Endodermal cell (in vitro differentiated cells): ENCODE measurements at regions not wholly inside any gene's neighbourhood (a gene's known extent, or its start where the extent isn't known, plus 50 kb on each side); places are given as distances from the start of the nearest gene placed in this dataset.

Experiments used
- DNase-seq: peaks from one replicate; pipeline ENCODE4 v3.0.0-alpha.2; 2017
- H3K27ac ChIP-seq: 2 replicates; pipeline ENCODE4 v1.5.1; 2013; ENCODE audit warnings: mild to moderate bottlenecking, low read depth, low read length, moderate library complexity
- H3K27me3 ChIP-seq: 2 replicates; pipeline ENCODE4 v1.6.1; 2013; ENCODE audit warnings: mild to moderate bottlenecking, low read length, moderate library complexity; ENCODE audit not compliant: insufficient read depth, control insufficient read depth, poor library complexity, severe bottlenecking
- H3K36me3 ChIP-seq: 2 replicates; pipeline ENCODE4 v1.7.0; 2013; ENCODE audit warnings: mild to moderate bottlenecking, low read length, moderate library complexity; ENCODE audit not compliant: control insufficient read depth, insufficient read depth
- H3K4me1 ChIP-seq: one replicate; pipeline ENCODE4 v1.7.0; 2013; ENCODE audit warnings: low read length; ENCODE audit not compliant: control insufficient read depth, insufficient read depth
- H3K4me3 ChIP-seq: 2 replicates; pipeline ENCODE4 v1.5.1; 2013; ENCODE audit warnings: mild to moderate bottlenecking, low read length, moderate library complexity
- H3K9ac ChIP-seq: 2 replicates; pipeline ENCODE4 v1.6.1; 2013; ENCODE audit warnings: mild to moderate bottlenecking, low read length, moderate library complexity; ENCODE audit not compliant: poor library complexity, severe bottlenecking; ENCODE audit errors: extremely low read depth
- H3K9me3 ChIP-seq: 2 replicates; pipeline ENCODE4 v1.6.1; 2013; ENCODE audit warnings: mild to moderate bottlenecking, low read length, moderate library complexity; ENCODE audit not compliant: control insufficient read depth
- H3K27ac Mint-ChIP-seq: 2 replicates; pipeline ENCODE4 v1.8.0; 2020; ENCODE audit warnings: mixed read lengths
- H3K27me3 Mint-ChIP-seq: 2 replicates; pipeline ENCODE4 v1.8.0; 2021; ENCODE audit warnings: mild to moderate bottlenecking, mixed read lengths; ENCODE audit not compliant: insufficient read depth
- H3K36me3 Mint-ChIP-seq: 2 replicates; pipeline ENCODE4 v1.8.0; 2020; ENCODE audit warnings: low read depth, mixed read lengths
- H3K4me1 Mint-ChIP-seq: 2 replicates; pipeline ENCODE4 v1.8.0; 2020; ENCODE audit warnings: mixed read lengths
- H3K4me3 Mint-ChIP-seq: 2 replicates; pipeline ENCODE4 v1.8.0; 2020; ENCODE audit warnings: mild to moderate bottlenecking, moderate library complexity, mixed read lengths
- H3K9me3 Mint-ChIP-seq: 2 replicates; pipeline ENCODE4 v1.8.0; 2020; ENCODE audit warnings: mild to moderate bottlenecking, mixed read lengths
- CTCF ChIP-seq: fragments of 200-600 bp; sonication (generic); conservative IDR thresholded peaks from 2 replicates; pipeline ENCODE4 v1.5.0; 2021; ENCODE audit warnings: antibody characterized with exemption, mild to moderate bottlenecking
- WGBS, 2 experiments: methylation state at CpG; one replicate each; pipeline versions ENCODE4 v1.1.5 to v1.1.7; 2013; ENCODE audit warnings: missing lambda C conversion rate in 2 of 2, mixed read lengths in 1 of 2; ENCODE audit not compliant: insufficient coverage in 1 of 2, insufficient read length in 1 of 2; 5-methylcytosine and 5-hydroxymethylcytosine counted together

DNA sequence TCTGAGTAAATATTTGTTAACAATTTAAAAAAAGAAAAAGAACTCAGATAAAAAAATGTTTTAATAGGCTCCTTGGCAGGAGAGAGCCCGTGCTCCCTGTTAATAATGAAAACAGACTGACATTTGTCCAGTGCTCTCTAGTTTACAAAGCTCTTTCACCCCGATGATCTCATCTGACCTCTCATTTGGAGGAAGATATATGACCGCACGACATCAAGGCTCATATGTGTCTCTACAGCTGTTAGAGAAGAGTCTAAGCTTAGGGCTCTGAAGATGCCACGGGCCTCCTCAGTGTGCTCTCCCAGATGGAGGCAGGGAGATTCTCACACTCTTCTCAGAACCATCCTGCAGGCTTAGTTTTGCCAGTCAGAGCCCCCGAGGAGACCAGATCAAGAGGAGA lies 280.8 kb upstream of the IRX5 start:
- H3K9me3 Mint-ChIP-seq: no peaks in the 10 kb centered on the region
- Histone ChIP-seq H3K36me3 (no peaks in the 10 kb centered on the region), H3K27ac (no peak overlapping the region), H3K4me1 (no peaks in the 10 kb centered on the region), H3K9ac (no peak overlapping the region), H3K4me3 (no peak overlapping the region), H3K9me3 (no peaks in the 10 kb centered on the region), H3K27me3 (peaks cover 39% of the 10 kb centered on the region)
- no peaks in the 10 kb centered on the region for H3K36me3 Mint-ChIP-seq
- no peak overlapping the region for H3K27ac Mint-ChIP-seq
- no peak overlapping the region for H3K4me3 Mint-ChIP-seq
- TF ChIP-seq CTCF: no peak
- 87 to 88% methylated on average over 2 to 6 of the region's 6 CpGs for WGBS, 2 experiments
- H3K4me1 Mint-ChIP-seq: peaks cover 25% of the 10 kb centered on the region
- no peak for DNase-seq
- H3K27me3 Mint-ChIP-seq: peaks cover 76% of the 10 kb centered on the region

DNA sequence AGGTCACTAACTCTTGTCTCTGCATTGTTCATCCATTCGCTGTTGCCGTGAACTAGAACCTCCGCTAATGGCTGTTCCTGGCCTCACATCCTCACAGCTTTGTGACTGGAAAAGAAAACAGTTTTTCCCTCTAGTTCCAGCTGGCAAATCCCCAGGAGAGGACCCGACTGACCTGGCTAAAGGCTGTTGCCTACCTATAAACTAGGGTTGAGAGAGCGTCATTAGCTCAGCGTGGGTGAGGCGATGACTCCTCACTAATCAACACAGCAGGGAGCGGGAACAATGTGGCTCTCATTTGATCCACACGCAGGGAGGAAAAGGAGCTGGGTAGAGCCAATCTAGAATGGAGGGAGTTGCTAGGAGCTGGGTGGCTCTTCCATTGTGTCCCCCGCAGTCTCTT lies 282.1 kb upstream of the IRX5 start:
- WGBS, 2 experiments: 79 to 95% methylated on average over 3 to 10 of the region's 10 CpGs
- Mint-ChIP-seq H3K4me1 (peaks cover 17% of the 10 kb centered on the region), H3K27ac (no peak overlapping the region), H3K9me3 (no peaks in the 10 kb centered on the region), H3K27me3 (peaks cover 67% of the 10 kb centered on the region), H3K4me3 (no peak overlapping the region), H3K36me3 (no peaks in the 10 kb centered on the region)
- Histone ChIP-seq H3K4me1 (no peaks in the 10 kb centered on the region), H3K4me3 (no peak overlapping the region), H3K36me3 (no peaks in the 10 kb centered on the region), H3K27ac (no peak overlapping the region), H3K9me3 (no peaks in the 10 kb centered on the region), H3K9ac (no peak overlapping the region), H3K27me3 (peaks cover 27% of the 10 kb centered on the region)
- no peak for TF ChIP-seq CTCF
- no peak for DNase-seq

GRCh38 chr16:54647725-54648221 lies 282.9 kb upstream of the IRX5 start:
- Mint-ChIP-seq H3K27ac (no peak overlapping the region), H3K36me3 (no peaks in the 10 kb centered on the region), H3K4me1 (peaks cover 15% of the 10 kb centered on the region), H3K4me3 (no peak overlapping the region), H3K9me3 (no peaks in the 10 kb centered on the region), H3K27me3 (peaks cover 60% of the 10 kb centered on the region)
- Histone ChIP-seq H3K4me3 (no peak overlapping the region), H3K9me3 (no peaks in the 10 kb centered on the region), H3K9ac (no peak overlapping the region), H3K4me1 (no peaks in the 10 kb centered on the region), H3K27me3 (peaks cover 22% of the 10 kb centered on the region), H3K36me3 (no peaks in the 10 kb centered on the region), H3K27ac (no peak overlapping the region)
- DNase-seq: no peak
- no peak for TF ChIP-seq CTCF
- 92% methylated on average over 3 of the region's 3 CpGs; no CpG with 5 or more reads in 1 of the 2 experiments for WGBS, 2 experiments
